ENCODE measurements at regions not wholly inside any gene's neighbourhood (a gene's known extent, or its start where the extent isn't known, plus 50 kb on each side); places are given as distances from the start of the nearest gene placed in this dataset.

GRCh38 chr6:26205625-26206574, 118.7 kb downstream of the HFE start:
- H3K27ac ChIP-seq: peak overlapping the region; percentile 92
- TF ChIP-seq, protein P1, sequence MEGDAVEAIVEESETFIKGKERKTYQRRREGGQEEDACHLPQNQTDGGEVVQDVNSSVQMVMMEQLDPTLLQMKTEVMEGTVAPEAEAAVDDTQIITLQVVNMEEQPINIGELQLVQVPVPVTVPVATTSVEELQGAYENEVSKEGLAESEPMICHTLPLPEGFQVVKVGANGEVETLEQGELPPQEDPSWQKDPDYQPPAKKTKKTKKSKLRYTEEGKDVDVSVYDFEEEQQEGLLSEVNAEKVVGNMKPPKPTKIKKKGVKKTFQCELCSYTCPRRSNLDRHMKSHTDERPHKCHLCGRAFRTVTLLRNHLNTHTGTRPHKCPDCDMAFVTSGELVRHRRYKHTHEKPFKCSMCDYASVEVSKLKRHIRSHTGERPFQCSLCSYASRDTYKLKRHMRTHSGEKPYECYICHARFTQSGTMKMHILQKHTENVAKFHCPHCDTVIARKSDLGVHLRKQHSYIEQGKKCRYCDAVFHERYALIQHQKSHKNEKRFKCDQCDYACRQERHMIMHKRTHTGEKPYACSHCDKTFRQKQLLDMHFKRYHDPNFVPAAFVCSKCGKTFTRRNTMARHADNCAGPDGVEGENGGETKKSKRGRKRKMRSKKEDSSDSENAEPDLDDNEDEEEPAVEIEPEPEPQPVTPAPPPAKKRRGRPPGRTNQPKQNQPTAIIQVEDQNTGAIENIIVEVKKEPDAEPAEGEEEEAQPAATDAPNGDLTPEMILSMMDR (IDR thresholded peaks at IDR 0.05): no peak

DNA sequence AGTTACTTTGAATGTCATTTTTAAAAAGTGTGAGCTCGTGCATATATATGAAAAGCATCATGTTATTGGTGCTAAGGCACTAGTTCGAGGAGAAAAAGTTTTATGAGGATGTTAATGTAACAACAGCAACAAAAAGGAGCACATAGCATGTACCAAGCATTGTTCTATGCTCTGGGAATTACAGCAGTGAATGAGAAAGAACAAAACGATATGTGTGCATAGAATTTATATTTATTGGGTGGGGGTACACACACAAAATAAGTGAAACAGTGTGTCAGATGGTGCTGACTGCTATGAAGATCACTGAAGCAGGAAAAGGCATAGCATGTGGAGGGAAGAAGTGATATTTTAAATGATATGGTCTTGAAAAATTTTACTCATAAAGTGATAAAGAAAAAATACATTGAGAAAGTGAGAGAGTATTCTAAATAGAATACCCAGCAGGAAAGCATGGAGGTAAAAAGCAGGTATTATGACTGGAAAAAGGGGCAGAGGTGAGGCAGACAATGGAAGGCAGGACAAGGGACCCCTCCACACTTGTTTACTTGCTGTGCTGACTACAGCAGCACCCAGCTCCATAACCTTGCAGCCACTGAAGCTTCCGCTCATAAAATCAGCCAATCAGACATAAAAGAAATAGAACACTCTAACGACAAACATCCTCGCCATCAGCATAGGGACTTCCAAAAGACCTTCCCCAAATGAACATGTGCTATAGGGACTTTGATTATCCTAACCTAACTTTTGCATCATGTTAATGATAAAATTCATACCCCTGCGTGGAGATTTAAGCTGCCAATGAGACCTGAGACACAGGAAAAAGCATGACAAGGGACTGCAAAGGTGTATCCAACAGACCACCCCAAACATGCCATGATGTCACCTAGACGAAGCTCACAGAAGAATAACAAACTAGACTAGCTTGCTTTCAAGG, 119.9 kb downstream of the HFE start:
- Histone ChIP-seq H3K79me2 (no peaks in the 10 kb centered on the region), H3K4me1 (no peaks in the 10 kb centered on the region), H3K9me3 (ENCODE audit: control insufficient read depth, low read length) (no peaks in the 10 kb centered on the region), H3K4me3 (ENCODE audit: low read depth, low read length) (no peak overlapping the region), H3K27me3 (ENCODE audit: control insufficient read depth, insufficient read depth, low read length) (no peaks in the 10 kb centered on the region), H3K9ac (no peak overlapping the region), H2AFZ (no peak overlapping the region), H3K4me2 (ENCODE audit: low read length) (no peak overlapping the region), H3K27ac (no peak overlapping the region), H3K36me3 (ENCODE audit: control insufficient read depth, insufficient read depth, low read length) (no peaks in the 10 kb centered on the region)
- TF ChIP-seq, protein P1 (IDR thresholded peaks at IDR 0.05): no peak

More at GRCh38 chr6:26205625-26206574, 118.7 kb downstream of the HFE start:
- no peaks in the 10 kb centered on the region for H3K27me3 ChIP-seq (ENCODE audit: control insufficient read depth, insufficient read depth, low read length)
- H3K4me2 ChIP-seq (ENCODE audit: low read length): peak overlapping the region; percentile 97
- no peaks in the 10 kb centered on the region for H3K9me3 ChIP-seq (ENCODE audit: control insufficient read depth, low read length)
- no peak overlapping the region for H3K9ac ChIP-seq
- H3K36me3 ChIP-seq (ENCODE audit: control insufficient read depth, insufficient read depth, low read length): no peaks in the 10 kb centered on the region
- no peaks in the 10 kb centered on the region for H3K4me1 ChIP-seq
- H2AFZ ChIP-seq: peak overlapping the region; percentile 76
- H3K79me2 ChIP-seq: no peaks in the 10 kb centered on the region
- H3K4me3 ChIP-seq (ENCODE audit: low read depth, low read length): peak overlapping the region; percentile 98

- Histone ChIP-seq H3K36me3 (ENCODE audit: control insufficient read depth, insufficient read depth, low read length) (no peaks in the 10 kb centered on the region), H3K9me3 (ENCODE audit: control insufficient read depth, low read length) (no peaks in the 10 kb centered on the region), H3K9ac (no peak overlapping the region), H3K27ac (no peak overlapping the region), H3K4me1 (peaks cover 1% of the 10 kb centered on the region), H2AFZ (no peak overlapping the region), H3K4me3 (ENCODE audit: low read depth, low read length) (no peak overlapping the region), H3K79me2 (no peaks in the 10 kb centered on the region), H3K27me3 (ENCODE audit: control insufficient read depth, insufficient read depth, low read length) (no peaks in the 10 kb centered on the region), H3K4me2 (ENCODE audit: low read length) (no peak overlapping the region)
- TF ChIP-seq, protein P1 (IDR thresholded peaks at IDR 0.05): no peak
Observed at GRCh38 chr6:26211963-26212362, 124.7 kb downstream of the HFE start.

DNA sequence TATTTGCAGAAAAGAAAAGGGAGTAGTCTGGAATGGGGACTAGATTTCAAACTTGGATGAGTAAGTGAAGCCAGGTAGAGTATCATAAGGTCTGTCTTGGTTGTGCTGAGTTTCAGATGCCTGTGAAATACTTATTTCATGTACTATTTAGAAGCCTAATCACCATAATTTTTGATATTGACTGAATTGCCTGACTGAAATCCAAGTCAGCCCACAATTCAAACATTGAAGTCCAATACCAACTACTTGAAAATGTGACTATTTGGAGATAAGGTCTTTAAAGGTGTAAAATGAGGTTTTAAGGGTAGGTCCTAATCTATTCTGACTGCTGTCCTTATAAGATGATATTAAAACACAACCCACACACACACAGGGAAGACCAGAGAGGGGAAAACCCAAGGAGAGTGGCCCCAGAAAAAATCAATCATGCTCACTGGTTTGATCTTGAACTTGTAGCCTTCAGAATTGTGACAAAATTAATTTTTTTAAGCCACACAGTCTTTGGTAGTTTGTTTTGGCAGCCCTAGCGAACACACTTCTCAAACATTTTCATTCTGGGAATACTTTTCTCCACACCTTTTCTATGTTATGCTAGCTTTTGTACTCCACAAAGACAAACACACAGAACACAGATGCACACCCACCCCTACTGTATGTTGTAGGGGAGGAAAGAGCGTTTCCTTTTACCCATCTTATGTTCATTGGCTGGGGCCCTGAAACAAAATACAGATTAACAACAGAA, 126.3 kb downstream of the HFE start:
- H3K4me2 ChIP-seq (ENCODE audit: low read length): no peak overlapping the region
- TF ChIP-seq, protein P1 (IDR thresholded peaks at IDR 0.05): no peak
- no peak overlapping the region for H3K9ac ChIP-seq
- H3K9me3 ChIP-seq (ENCODE audit: control insufficient read depth, low read length): no peaks in the 10 kb centered on the region
- no peak overlapping the region for H3K27ac ChIP-seq
- H3K4me3 ChIP-seq (ENCODE audit: low read depth, low read length): no peak overlapping the region
- H3K79me2 ChIP-seq: no peaks in the 10 kb centered on the region
- no peaks in the 10 kb centered on the region for H3K27me3 ChIP-seq (ENCODE audit: control insufficient read depth, insufficient read depth, low read length)
- no peak overlapping the region for H2AFZ ChIP-seq
- H3K36me3 ChIP-seq (ENCODE audit: control insufficient read depth, insufficient read depth, low read length): no peaks in the 10 kb centered on the region
- H3K4me1 ChIP-seq: peaks cover 7% of the 10 kb centered on the region
